Upper lobe of left lung (tissue), 6 donors: ENCODE measurements at regions not wholly inside any gene's neighbourhood (a gene's known extent, or its start where the extent isn't known, plus 50 kb on each side); places are given as distances from the start of the nearest gene placed in this dataset.

Experiments
- ATAC-seq, 2 donors: fragments of 200-7000 bp; cut with Tn5 transposase; one replicate each; pipeline ENCODE4 v1.9.1; 2022; ENCODE audit warnings: mild to moderate bottlenecking in 2 of 2, moderate library complexity in 2 of 2; ENCODE audit not compliant: low FRiP score in 2 of 2
- DNase-seq, 2 donors: peaks; one replicate each; pipeline ENCODE4 v3.0.0-alpha.2; 2019 to 2020
- H3K27ac ChIP-seq, 4 donors: fragments of 200-600 bp; sonication (generic); one replicate each; pipeline ENCODE4 v1.5.1; 2016 to 2019
- H3K27me3 ChIP-seq, 4 donors: fragments of 200-600 bp; sonication (generic); one replicate each; pipeline ENCODE4 v1.5.1; 2017 to 2019
- H3K36me3 ChIP-seq, 4 donors: fragments of 200-600 bp; sonication (generic); one replicate each; pipeline ENCODE4 v1.5.1; 2016 to 2019
- H3K4me1 ChIP-seq, 4 donors: fragments of 200-600 bp; sonication (generic); one replicate each; pipeline ENCODE4 v1.5.1; 2018 to 2019
- H3K4me3 ChIP-seq, 4 donors: fragments of 200-600 bp; sonication (generic); one replicate each; pipeline ENCODE4 v1.5.1; 2017 to 2019; ENCODE audit warnings: mild to moderate bottlenecking in 2 of 4, moderate library complexity in 1 of 4
- H3K9me3 ChIP-seq, 4 donors: fragments of 200-600 bp; sonication (generic); one replicate each; pipeline ENCODE4 v1.5.1; 2018 to 2019
- CTCF ChIP-seq, 6 experiments: fragments of 450-650 bp in 4 of 6; fragments of 200-600 bp in 2 of 6; sonication (generic) in 2 of 6; IDR thresholded peaks; one replicate each; pipeline ENCODE4 v1.5.1; 2016 to 2019; ENCODE audit warnings: antibody characterized with exemption in 6 of 6
- EP300 ChIP-seq, 4 donors: sonication (generic); formaldehyde crosslinking; IDR thresholded peaks; one replicate each; pipeline ENCODE4 v1.5.1; 2017; ENCODE audit warnings: antibody characterized with exemption in 4 of 4, control low read depth in 2 of 4
- POLR2A ChIP-seq, 4 donors: fragments of 450-650 bp; IDR thresholded peaks; one replicate each; pipeline ENCODE4 v1.5.1; 2016 to 2017; ENCODE audit warnings: antibody characterized with exemption in 4 of 4, mild to moderate bottlenecking in 2 of 4
- POLR2AphosphoS5 ChIP-seq, 2 donors: sonication (generic); formaldehyde crosslinking; IDR thresholded peaks; one replicate each; pipeline ENCODE4 v1.5.1; 2017; ENCODE audit warnings: antibody characterized with exemption in 2 of 2
- WGBS, 2 donors: methylation state at CpG; one replicate each; pipeline ENCODE4 v1.1.5; 2017 to 2018; 5-methylcytosine and 5-hydroxymethylcytosine counted together
- donor health status: DM: no; HTN: no; CAD: no; lungs with moderate emphysema.
- donor health status: DM: no; HTN: yes; CAD: no; lungs with severe emphysema.

DNA sequence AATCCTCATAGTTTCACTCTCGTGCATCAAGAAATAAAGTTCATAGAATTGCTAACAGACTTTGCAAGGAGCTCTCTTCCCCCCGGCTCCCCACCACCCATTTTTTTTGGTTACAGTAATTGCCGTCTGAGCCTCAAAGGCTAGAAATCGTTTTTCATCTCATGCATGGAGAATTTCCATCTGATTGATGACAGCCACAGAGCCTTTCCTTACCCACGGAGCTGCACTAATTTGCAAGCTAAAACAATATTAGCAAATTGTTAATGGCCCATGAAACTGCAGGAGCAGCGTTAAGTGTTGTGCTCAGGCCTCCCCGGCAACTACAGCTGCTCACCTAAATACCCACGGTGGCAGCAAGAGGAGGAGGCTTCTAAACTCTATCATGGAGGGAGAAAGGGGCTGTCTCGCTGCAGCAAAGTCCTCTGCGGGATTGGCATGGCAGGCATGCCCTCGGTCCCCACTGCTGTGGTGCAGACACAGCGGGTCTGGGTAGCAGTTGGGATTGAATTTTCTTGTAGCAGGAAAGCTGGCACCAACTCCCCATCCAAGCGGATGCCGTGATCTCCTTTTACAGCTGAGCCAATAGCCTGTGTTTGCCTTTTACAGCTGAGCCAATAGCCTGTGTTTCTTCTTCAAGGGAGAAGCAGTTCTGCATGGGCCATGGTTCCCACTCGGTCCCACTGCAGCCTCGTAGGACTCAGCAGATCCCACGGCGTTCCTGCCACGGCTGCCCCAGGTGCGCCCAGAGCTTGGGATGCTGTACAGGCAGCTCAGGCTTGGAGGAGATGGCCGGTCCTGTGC is 412.3 kb downstream of the BRD1 start:
- DNase-seq (no peak), ATAC-seq (no peak)
- Histone ChIP-seq H3K27me3 (no peaks in the 10 kb centered on the region), H3K4me1 (no peaks in the 10 kb centered on the region), H3K9me3 (no peaks in the 10 kb centered on the region), H3K36me3 (no peaks in the 10 kb centered on the region), H3K4me3 (no peak overlapping the region), H3K27ac (no peak overlapping the region)
- no peak for TF ChIP-seq POLR2AphosphoS5 (IDR thresholded peaks at IDR 0.05)
- TF ChIP-seq CTCF (IDR thresholded peaks at IDR 0.05) = no peak
- no peak for TF ChIP-seq EP300 (IDR thresholded peaks at IDR 0.05)
- TF ChIP-seq POLR2A (IDR thresholded peaks at IDR 0.05) = no peak
- WGBS, 2 donors = 66 to 79% methylated on average over 13 to 21 of the region's 21 CpGs

DNA sequence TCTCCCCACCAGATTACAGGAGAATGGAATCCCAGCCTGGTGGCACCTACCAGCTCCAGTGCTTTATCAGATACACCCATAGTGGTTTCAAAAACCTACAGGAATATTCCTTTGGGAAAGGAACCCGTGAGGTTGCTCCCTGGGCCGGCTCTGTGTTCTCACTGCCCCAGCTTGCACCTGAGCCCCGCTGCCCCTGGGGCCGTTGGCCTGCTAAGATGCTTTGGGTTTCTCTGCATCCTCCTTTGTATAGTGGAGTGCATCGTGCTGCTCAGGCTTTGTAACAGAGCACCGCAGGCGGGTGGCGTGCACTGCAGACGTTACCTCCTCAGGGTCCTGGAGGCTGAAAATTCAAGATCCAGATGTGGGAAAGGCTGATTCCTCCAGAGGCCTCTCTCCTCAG is 414.1 kb downstream of the BRD1 start:
- 78 to 85% methylated on average over 5 to 9 of the region's 9 CpGs for WGBS, 2 donors
- Histone ChIP-seq H3K9me3 (no peaks in the 10 kb centered on the region), H3K27me3 (no peaks in the 10 kb centered on the region), H3K36me3 (no peaks in the 10 kb centered on the region), H3K27ac (no peak overlapping the region), H3K4me3 (no peak overlapping the region), H3K4me1 (no peaks in the 10 kb centered on the region)
- ATAC-seq (no peak), DNase-seq (no peak)
- TF ChIP-seq EP300 (IDR thresholded peaks at IDR 0.05) (no peak), CTCF (IDR thresholded peaks at IDR 0.05) (no peak), POLR2A (IDR thresholded peaks at IDR 0.05) (no peak), POLR2AphosphoS5 (IDR thresholded peaks at IDR 0.05) (no peak)

- TF ChIP-seq POLR2AphosphoS5 (IDR thresholded peaks at IDR 0.05) (no peak), CTCF (IDR thresholded peaks at IDR 0.05) (no peak)
- ATAC-seq (no peak), DNase-seq (no peak)
- H3K36me3 ChIP-seq = no peaks in the 10 kb centered on the region
- H3K27ac ChIP-seq = no peak overlapping the region
- WGBS, 2 donors = 82 to 85% methylated on average over 6 to 8 of the region's 8 CpGs
- H3K27me3 ChIP-seq = no peaks in the 10 kb centered on the region
- no peaks in the 10 kb centered on the region for H3K9me3 ChIP-seq
- H3K4me3 ChIP-seq = no peak overlapping the region
- no peaks in the 10 kb centered on the region for H3K4me1 ChIP-seq
Observed at GRCh38 chr22:49413146-49413545, 414.5 kb downstream of the BRD1 start.

GRCh38 chr22:49412236-49412635 is 415.4 kb downstream of the BRD1 start:
- H3K27me3 ChIP-seq = no peaks in the 10 kb centered on the region
- TF ChIP-seq EP300 (IDR thresholded peaks at IDR 0.05) (no peak), POLR2AphosphoS5 (IDR thresholded peaks at IDR 0.05) (no peak), POLR2A (IDR thresholded peaks at IDR 0.05) (no peak), CTCF (IDR thresholded peaks at IDR 0.05) (no peak)
- peak in 1 of 2 donors; percentile 8 for DNase-seq
- H3K27ac ChIP-seq = no peak overlapping the region
- H3K36me3 ChIP-seq = no peaks in the 10 kb centered on the region
- H3K9me3 ChIP-seq = no peaks in the 10 kb centered on the region
- ATAC-seq = no peak
- no peaks in the 10 kb centered on the region for H3K4me1 ChIP-seq
- no peak overlapping the region for H3K4me3 ChIP-seq
- WGBS, 2 donors = 82 to 89% methylated on average over 13 of the region's 13 CpGs

DNA sequence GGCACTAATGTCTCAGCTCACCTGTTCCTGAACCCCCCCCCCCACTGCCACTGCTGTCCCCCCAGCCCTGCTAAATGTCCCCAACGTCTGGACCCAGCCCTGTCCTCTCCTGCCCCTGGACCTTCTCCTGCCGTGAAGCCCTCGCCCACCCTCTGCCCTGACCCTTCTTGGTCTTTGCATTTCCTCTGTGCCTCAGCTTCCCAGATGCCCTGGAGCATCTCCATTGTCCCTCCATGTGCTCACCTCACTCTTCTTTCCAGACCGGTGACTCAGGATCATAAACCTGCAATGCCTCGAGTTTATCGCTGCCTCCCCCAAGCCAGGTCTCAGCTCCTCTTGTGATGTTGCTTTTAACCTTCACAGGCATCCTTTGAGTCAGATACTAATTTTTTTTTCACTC is 416.4 kb downstream of the BRD1 start:
- ATAC-seq (no peak), DNase-seq (no peak)
- no peaks in the 10 kb centered on the region for H3K27me3 ChIP-seq
- H3K27ac ChIP-seq = no peak overlapping the region
- no peaks in the 10 kb centered on the region for H3K4me1 ChIP-seq
- no peak for TF ChIP-seq POLR2AphosphoS5 (IDR thresholded peaks at IDR 0.05)
- no peak overlapping the region for H3K4me3 ChIP-seq
- H3K36me3 ChIP-seq = no peaks in the 10 kb centered on the region
- 76 to 82% methylated on average over 6 of the region's 6 CpGs for WGBS, 2 donors
- no peaks in the 10 kb centered on the region for H3K9me3 ChIP-seq
